PC-9 (cell line): ENCODE measurements at regions not wholly inside any gene's neighbourhood (a gene's known extent, or its start where the extent isn't known, plus 50 kb on each side); places are given as distances from the start of the nearest gene placed in this dataset.

Experiments used
- BruUV-seq: library from RNA; stranded (reverse); fragments of 400-500 nt; replicated peaks from 2 replicates; lab custom pipeline; 2021; lab: Mats Ljungman, UMichigan
- CTCF ChIA-PET: fragments of 300-600 bp; sonication (Branson Sonifier 250); formaldehyde crosslinking; loops from one replicate; lab custom pipeline; 2022; ENCODE audit warnings: antibody characterized with exemption; lab: Charles Lee
- POLR2A ChIA-PET: fragments of 300-600 bp; sonication (Branson Sonifier 250); formaldehyde crosslinking; loops from one replicate; lab custom pipeline; 2022; ENCODE audit warnings: antibody characterized with exemption; ENCODE audit not compliant: unreplicated experiment; lab: Charles Lee
- DNase-seq, 2 experiments: peaks; one replicate each; pipeline versions ENCODE4 v3.0.0 to v3.0.0-alpha.2; 2015 to 2022; ENCODE audit warnings: mixed read lengths in 1 of 2
- H2AFZ ChIP-seq: fragments of 200-600 bp; sonication (generic); 2 replicates; pipeline ENCODE4 v1.8.1; 2017; ENCODE audit warnings: antibody characterized with exemption
- H3F3A ChIP-seq: fragments of 200-600 bp; sonication (generic); 2 replicates; pipeline ENCODE4 v1.8.1; 2017; ENCODE audit warnings: antibody characterized with exemption, mild to moderate bottlenecking, low read depth; ENCODE audit not compliant: insufficient read depth
- H3K27ac ChIP-seq: fragments of 200-600 bp; sonication (generic); 2 replicates; pipeline ENCODE4 v1.6.1; 2016; ENCODE audit warnings: mixed run types
- H3K27me3 ChIP-seq: fragments of 200-600 bp; sonication (generic); 2 replicates; pipeline ENCODE4 v1.6.1; 2016; ENCODE audit warnings: low read depth, mixed run types; ENCODE audit not compliant: insufficient read depth
- H3K36me3 ChIP-seq: fragments of 200-600 bp; sonication (generic); 2 replicates; pipeline ENCODE4 v1.6.1; 2016; ENCODE audit warnings: low read depth, mixed run types
- H3K4me1 ChIP-seq: fragments of 200-600 bp; sonication (generic); replicated peaks from 2 replicates; pipeline ENCODE4 v1.6.1; 2016; ENCODE audit warnings: mixed run types; ENCODE audit not compliant: insufficient read depth
- H3K4me2 ChIP-seq: fragments of 200-600 bp; sonication (generic); 2 replicates; pipeline ENCODE4 v1.6.1; 2017; ENCODE audit warnings: mixed run types
- H3K4me3 ChIP-seq: fragments of 200-600 bp; sonication (generic); 2 replicates; pipeline ENCODE4 v1.6.1; 2016; ENCODE audit warnings: mixed run types
- H3K79me2 ChIP-seq: fragments of 200-600 bp; sonication (generic); 2 replicates; pipeline ENCODE4 v1.6.1; 2017; ENCODE audit warnings: low read depth, mixed run types
- H3K9me2 ChIP-seq: fragments of 200-600 bp; sonication (generic); 2 replicates; pipeline ENCODE4 v1.8.1; 2017; ENCODE audit warnings: mild to moderate bottlenecking; ENCODE audit not compliant: insufficient read depth
- H3K9me3 ChIP-seq: fragments of 200-600 bp; sonication (generic); 2 replicates; pipeline ENCODE4 v1.8.1; 2016; ENCODE audit warnings: low read depth; ENCODE audit not compliant: insufficient read depth
- H4K20me1 ChIP-seq: fragments of 200-600 bp; sonication (generic); 2 replicates; pipeline ENCODE4 v1.8.1; 2017; ENCODE audit not compliant: insufficient read depth
- EZH2 ChIP-seq: fragments of 200-600 bp; sonication (generic); IDR thresholded peaks from 2 replicates; pipeline ENCODE4 v1.8.0; 2017; ENCODE audit warnings: antibody characterized with exemption, low read depth
- intact Hi-C: fragments of 100-400 bp; cut with micrococcal nuclease; formaldehyde crosslinking; loops from one replicate; pipeline ENCODE4 v1.10.0; 2022; ENCODE audit not compliant: unreplicated experiment
- TF ChIP-seq, protein P1 (sequence below): fragments of 200-600 bp; sonication (generic); conservative IDR thresholded peaks from 2 replicates; pipeline ENCODE4 v1.6.1; 2017; ENCODE audit warnings: mixed run types, antibody characterized with exemption, mild to moderate bottlenecking, moderate library complexity

DNA sequence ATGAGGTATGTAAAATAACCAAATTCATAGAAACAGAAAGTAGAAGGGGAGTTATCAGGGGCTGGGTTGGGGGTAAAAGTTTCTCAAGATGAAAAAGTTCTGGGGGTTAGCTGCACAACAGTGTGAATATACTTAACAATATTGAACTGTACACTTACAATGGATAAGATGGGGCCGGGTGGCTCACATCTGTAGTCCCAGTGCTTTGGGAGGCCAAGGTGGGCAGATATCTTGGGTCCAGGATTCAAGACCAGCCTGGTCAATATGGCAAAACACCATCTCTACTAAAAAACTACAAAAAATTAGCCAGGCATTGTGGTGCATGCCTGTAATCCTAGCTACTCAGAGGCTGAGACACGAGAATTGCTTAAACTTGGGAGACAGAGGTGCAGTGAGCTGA lies 274.3 kb downstream of the TJP1 start:
- CTCF ChIA-PET = no interaction called here

DNA sequence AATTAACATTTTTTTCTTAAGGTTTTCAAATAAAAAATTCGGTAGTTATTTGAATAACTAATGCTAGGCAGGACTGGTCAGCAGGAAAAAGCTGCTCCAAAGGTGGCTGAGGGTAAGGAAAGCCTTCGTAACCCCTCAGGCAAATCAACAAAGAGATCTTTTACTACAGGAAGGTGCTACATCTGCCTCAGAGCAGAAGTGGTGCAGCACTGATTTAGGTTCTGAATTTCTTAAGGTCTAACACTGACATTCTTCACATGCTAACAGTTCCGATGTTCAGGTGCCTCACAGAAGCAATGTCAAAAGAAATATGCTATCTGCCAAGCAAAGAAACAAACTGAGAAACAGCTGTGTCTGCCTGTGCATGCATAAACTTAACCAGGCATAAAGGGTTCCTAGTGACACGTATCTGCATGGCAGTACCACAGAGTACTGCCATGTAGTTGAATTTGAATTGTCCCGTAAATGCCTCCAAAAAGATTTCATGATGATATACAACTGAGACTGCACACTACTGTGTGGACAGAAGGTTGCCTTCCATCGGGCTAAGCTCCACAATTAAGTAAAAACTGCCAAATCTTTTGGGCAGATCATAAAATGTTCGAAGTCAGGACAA lies 275.0 kb upstream of the NSMCE3 start:
- H3F3A ChIP-seq = no peaks in the 10 kb centered on the region
- TF ChIP-seq, protein P1, sequence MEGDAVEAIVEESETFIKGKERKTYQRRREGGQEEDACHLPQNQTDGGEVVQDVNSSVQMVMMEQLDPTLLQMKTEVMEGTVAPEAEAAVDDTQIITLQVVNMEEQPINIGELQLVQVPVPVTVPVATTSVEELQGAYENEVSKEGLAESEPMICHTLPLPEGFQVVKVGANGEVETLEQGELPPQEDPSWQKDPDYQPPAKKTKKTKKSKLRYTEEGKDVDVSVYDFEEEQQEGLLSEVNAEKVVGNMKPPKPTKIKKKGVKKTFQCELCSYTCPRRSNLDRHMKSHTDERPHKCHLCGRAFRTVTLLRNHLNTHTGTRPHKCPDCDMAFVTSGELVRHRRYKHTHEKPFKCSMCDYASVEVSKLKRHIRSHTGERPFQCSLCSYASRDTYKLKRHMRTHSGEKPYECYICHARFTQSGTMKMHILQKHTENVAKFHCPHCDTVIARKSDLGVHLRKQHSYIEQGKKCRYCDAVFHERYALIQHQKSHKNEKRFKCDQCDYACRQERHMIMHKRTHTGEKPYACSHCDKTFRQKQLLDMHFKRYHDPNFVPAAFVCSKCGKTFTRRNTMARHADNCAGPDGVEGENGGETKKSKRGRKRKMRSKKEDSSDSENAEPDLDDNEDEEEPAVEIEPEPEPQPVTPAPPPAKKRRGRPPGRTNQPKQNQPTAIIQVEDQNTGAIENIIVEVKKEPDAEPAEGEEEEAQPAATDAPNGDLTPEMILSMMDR = no peak
- TF ChIP-seq EZH2 = no peak
- H3K4me1 ChIP-seq = no peaks in the 10 kb centered on the region
- H3K27ac ChIP-seq = no peak overlapping the region
- no peaks in the 10 kb centered on the region for H3K9me3 ChIP-seq
- H2AFZ ChIP-seq = no peak overlapping the region
- H3K27me3 ChIP-seq = peaks cover 61% of the 10 kb centered on the region
- POLR2A ChIA-PET = no interaction called here
- no peaks in the 10 kb centered on the region for H3K9me2 ChIP-seq
- no TSS peak for BruUV-seq
- H3K4me2 ChIP-seq = no peak overlapping the region
- CTCF ChIA-PET = no interaction called here
- DNase-seq = no peak
- no peak overlapping the region for H3K4me3 ChIP-seq
- no peaks in the 10 kb centered on the region for H4K20me1 ChIP-seq
- H3K36me3 ChIP-seq = no peaks in the 10 kb centered on the region
- no peaks in the 10 kb centered on the region for H3K79me2 ChIP-seq
- intact Hi-C loops = no loop called here

More for the DNA sequence above, 274.3 kb downstream of the TJP1 start:
- no peak overlapping the region for H3K27ac ChIP-seq
- intact Hi-C loops = no loop called here
- POLR2A ChIA-PET = no interaction called here
- H3K27me3 ChIP-seq = peaks cover 41% of the 10 kb centered on the region
- no peaks in the 10 kb centered on the region for H3K79me2 ChIP-seq
- no peaks in the 10 kb centered on the region for H4K20me1 ChIP-seq
- H2AFZ ChIP-seq = no peak overlapping the region
- TF ChIP-seq, protein P1 = no peak
- no peak for TF ChIP-seq EZH2
- no peaks in the 10 kb centered on the region for H3K9me3 ChIP-seq
- no peak overlapping the region for H3K4me2 ChIP-seq
- H3K4me1 ChIP-seq = no peaks in the 10 kb centered on the region
- no peaks in the 10 kb centered on the region for H3K36me3 ChIP-seq
- H3F3A ChIP-seq = no peaks in the 10 kb centered on the region
- H3K9me2 ChIP-seq = no peaks in the 10 kb centered on the region
- no peak for DNase-seq
- BruUV-seq = no TSS peak
- no peak overlapping the region for H3K4me3 ChIP-seq

DNA sequence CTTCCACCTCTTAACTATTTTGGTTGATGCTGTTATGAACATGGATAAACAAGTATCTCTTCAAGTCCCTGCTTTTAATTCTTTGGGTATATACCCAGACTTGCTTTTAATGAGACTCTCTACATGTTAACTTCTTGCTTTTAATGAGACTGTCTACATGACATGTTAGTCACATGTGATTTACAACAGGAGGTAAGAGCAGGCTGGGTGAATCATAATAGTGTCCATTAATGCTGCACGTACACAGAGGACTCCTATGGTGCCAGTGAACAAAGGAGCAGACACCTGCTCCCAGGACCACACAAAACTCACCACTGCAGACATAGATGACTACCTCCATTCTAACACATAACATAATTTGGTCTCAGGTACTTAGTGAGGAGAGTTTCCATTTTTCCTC lies 273.4 kb upstream of the NSMCE3 start:
- intact Hi-C loops = no loop called here
- Histone ChIP-seq H3K36me3 (no peaks in the 10 kb centered on the region), H3K4me2 (no peak overlapping the region), H2AFZ (no peak overlapping the region), H3K9me2 (no peaks in the 10 kb centered on the region), H3K4me3 (no peak overlapping the region), H3K79me2 (no peaks in the 10 kb centered on the region), H3K4me1 (no peaks in the 10 kb centered on the region), H3K9me3 (no peaks in the 10 kb centered on the region), H4K20me1 (no peaks in the 10 kb centered on the region), H3K27me3 (peaks cover 65% of the 10 kb centered on the region), H3F3A (no peaks in the 10 kb centered on the region), H3K27ac (no peak overlapping the region)
- no TSS peak for BruUV-seq
- TF ChIP-seq EZH2 = no peak
- TF ChIP-seq, protein P1 = no peak
- ChIA-PET POLR2A (no interaction called here), CTCF (no interaction called here)
- DNase-seq = no peak
